A673 (cell line): ENCODE measurements at regions not wholly inside any gene's neighbourhood (a gene's known extent, or its start where the extent isn't known, plus 50 kb on each side); places are given as distances from the start of the nearest gene placed in this dataset.

Experiments
- BruUV-seq: library from RNA; stranded (reverse); fragments of 400-500 nt; replicated peaks from 2 replicates; lab custom pipeline; 2021; lab: Mats Ljungman, UMichigan
- CTCF ChIA-PET: fragments of 300-600 bp; sonication (Branson Sonifier 250); formaldehyde crosslinking; loops from one replicate; lab custom pipeline; 2022; ENCODE audit warnings: antibody characterized with exemption; lab: Charles Lee
- POLR2A ChIA-PET: fragments of 300-600 bp; sonication (Branson Sonifier 250); formaldehyde crosslinking; loops from one replicate; lab custom pipeline; 2022; ENCODE audit warnings: antibody characterized with exemption; ENCODE audit not compliant: low non-redundant PET; lab: Charles Lee
- DNase-seq: peaks from one replicate; pipeline ENCODE4 v3.0.0-alpha.2; 2015; ENCODE audit warnings: low spot score
- H3K27ac ChIP-seq: fragments of 200-600 bp; sonication (generic); 2 replicates; pipeline ENCODE4 v1.5.1; 2016; ENCODE audit warnings: mixed run types, low read depth, mild to moderate bottlenecking, mixed read lengths, antibody characterized with exemption, low read length; ENCODE audit not compliant: poor library complexity, severe bottlenecking
- H3K27me3 ChIP-seq: fragments of 200-600 bp; sonication (generic); replicated peaks from 2 replicates; pipeline ENCODE4 v1.6.1; 2017; ENCODE audit warnings: mixed run types, low read depth, mild to moderate bottlenecking, mixed read lengths, antibody characterized with exemption, low read length; ENCODE audit not compliant: insufficient read depth, poor library complexity
- H3K36me3 ChIP-seq: fragments of 200-600 bp; sonication (generic); 2 replicates; pipeline ENCODE4 v1.6.1; 2016; ENCODE audit warnings: mixed run types, mild to moderate bottlenecking, mixed read lengths, antibody characterized with exemption, low read length; ENCODE audit not compliant: insufficient read depth, poor library complexity, severe bottlenecking
- H3K4me1 ChIP-seq: fragments of 200-600 bp; sonication (generic); 2 replicates; pipeline ENCODE4 v1.6.1; 2017; ENCODE audit warnings: mixed run types, mild to moderate bottlenecking, mixed read lengths, antibody characterized with exemption, low read length; ENCODE audit not compliant: insufficient read depth, poor library complexity, severe bottlenecking
- H3K4me3 ChIP-seq: fragments of 200-600 bp; sonication (generic); 2 replicates; pipeline ENCODE4 v1.5.1; 2016; ENCODE audit warnings: low read depth, mixed run types, mild to moderate bottlenecking, mixed read lengths, low read length; ENCODE audit not compliant: poor library complexity, severe bottlenecking
- H3K9me3 ChIP-seq: fragments of 200-600 bp; sonication (generic); 2 replicates; pipeline ENCODE4 v1.6.1; 2016; ENCODE audit warnings: mixed run types, low read depth, mild to moderate bottlenecking, mixed read lengths, antibody characterized with exemption, low read length; ENCODE audit not compliant: poor library complexity, severe bottlenecking
- EZH2 ChIP-seq: fragments of 200-600 bp; sonication (generic); IDR thresholded peaks from 2 replicates; pipeline ENCODE4 v1.6.1; 2017; ENCODE audit warnings: borderline replicate concordance, low read depth, mild to moderate bottlenecking, mixed read lengths, antibody characterized with exemption, low read length; ENCODE audit not compliant: poor library complexity, severe bottlenecking
- intact Hi-C: fragments of 100-400 bp; cut with micrococcal nuclease; formaldehyde crosslinking; loops from one replicate; pipeline ENCODE4 v1.10.0; 2022; ENCODE audit not compliant: unreplicated experiment
- TF ChIP-seq, protein P1 (sequence below): fragments of 300-800, 200-600 bp; sonication (generic); conservative IDR thresholded peaks from 2 replicates; pipeline ENCODE4 v1.5.1; 2017; ENCODE audit warnings: low read depth, mild to moderate bottlenecking, antibody characterized with exemption, low read length, moderate library complexity, mixed read lengths

DNA sequence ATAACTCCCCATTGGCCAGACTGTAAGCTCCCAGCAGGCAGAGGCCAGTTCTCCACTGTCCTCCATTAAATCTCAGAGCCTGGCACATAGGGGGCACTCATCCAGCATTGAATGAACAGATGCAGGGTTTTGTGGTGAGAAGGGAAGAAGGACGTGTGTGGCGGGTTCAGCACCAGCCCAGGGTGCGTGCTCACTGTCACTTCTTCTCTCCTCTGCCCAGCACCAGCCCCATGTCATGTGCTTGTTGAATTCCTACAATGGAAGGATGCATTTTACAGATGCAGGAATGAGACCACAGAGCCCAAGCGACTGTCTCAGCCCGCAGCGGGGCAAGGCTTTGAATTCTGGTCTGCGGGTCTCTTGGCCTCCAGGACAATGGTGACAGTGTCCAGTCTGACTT lies 149.9 kb downstream of the CEBPB start:
- CTCF ChIA-PET, result no interaction called here
- POLR2A ChIA-PET, result no interaction called here
- intact Hi-C loops, result no loop called here
- no TSS peak for BruUV-seq
- H3K36me3 ChIP-seq, result no peaks in the 10 kb centered on the region
- no peaks in the 10 kb centered on the region for H3K27me3 ChIP-seq
- H3K4me1 ChIP-seq, result peaks cover 3% of the 10 kb centered on the region
- TF ChIP-seq EZH2, result no peak
- TF ChIP-seq, protein P1, sequence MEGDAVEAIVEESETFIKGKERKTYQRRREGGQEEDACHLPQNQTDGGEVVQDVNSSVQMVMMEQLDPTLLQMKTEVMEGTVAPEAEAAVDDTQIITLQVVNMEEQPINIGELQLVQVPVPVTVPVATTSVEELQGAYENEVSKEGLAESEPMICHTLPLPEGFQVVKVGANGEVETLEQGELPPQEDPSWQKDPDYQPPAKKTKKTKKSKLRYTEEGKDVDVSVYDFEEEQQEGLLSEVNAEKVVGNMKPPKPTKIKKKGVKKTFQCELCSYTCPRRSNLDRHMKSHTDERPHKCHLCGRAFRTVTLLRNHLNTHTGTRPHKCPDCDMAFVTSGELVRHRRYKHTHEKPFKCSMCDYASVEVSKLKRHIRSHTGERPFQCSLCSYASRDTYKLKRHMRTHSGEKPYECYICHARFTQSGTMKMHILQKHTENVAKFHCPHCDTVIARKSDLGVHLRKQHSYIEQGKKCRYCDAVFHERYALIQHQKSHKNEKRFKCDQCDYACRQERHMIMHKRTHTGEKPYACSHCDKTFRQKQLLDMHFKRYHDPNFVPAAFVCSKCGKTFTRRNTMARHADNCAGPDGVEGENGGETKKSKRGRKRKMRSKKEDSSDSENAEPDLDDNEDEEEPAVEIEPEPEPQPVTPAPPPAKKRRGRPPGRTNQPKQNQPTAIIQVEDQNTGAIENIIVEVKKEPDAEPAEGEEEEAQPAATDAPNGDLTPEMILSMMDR, result no peak
- no peak for DNase-seq
- H3K4me3 ChIP-seq, result no peak overlapping the region
- no peaks in the 10 kb centered on the region for H3K9me3 ChIP-seq
- no peak overlapping the region for H3K27ac ChIP-seq

DNA sequence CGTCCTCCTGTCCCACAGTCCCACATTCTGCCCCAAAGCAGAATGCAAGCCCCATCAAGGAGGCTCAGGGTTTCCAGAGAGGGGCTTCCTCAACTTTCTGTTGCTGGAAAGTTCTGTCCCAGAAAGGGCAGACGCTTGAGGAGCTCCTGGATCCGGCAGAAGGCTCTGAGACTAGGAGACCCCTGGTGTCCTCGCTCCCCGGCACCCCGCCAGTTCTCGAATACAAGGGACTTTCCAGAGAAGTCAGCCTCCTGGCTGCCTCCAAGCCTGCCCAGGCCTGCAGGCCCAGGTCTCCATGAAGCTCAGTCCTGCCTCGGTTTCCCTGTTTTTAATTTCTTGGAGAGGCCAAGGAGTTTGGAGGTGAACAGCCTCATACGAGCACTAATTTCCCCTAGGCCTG lies 150.4 kb downstream of the CEBPB start:
- no TSS peak for BruUV-seq

DNA sequence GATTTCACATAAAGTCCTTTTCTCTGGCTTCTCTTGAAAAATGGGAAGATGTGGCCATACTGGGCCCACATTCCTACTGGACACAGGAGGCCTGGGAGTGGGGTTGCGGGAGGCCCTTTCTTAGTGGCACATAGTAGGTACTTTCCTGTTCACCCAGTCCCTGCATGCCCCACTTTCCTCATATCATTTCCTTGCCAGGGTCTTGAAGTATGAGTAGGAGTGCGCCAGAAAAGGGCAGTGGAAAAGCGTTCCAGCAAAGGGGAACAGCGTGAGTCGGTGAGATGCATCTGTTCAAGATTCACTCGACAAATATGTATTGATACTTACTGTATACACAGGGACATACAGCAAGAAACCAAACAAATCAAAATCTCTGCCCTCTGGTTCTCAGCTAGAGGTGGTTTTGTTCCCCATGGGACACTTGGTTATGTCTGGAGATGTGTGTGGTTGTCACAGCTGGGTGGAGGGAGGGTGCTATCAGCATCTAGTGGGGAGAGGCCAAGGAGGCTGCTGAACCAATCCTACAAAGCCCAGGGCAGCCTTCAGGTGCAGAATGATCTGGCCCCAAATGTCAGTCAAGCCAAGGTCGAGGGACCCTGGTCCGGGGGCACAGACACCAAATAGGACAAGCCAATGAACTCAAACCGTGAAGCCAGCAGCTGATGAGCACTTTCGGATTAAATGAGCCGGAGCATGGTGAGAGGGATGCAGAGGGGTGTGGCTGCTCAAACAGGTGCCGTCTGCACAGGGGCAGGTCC lies 151.4 kb downstream of the CEBPB start:
- Histone ChIP-seq H3K9me3 (no peaks in the 10 kb centered on the region), H3K27me3 (no peaks in the 10 kb centered on the region), H3K27ac (no peak overlapping the region), H3K36me3 (no peaks in the 10 kb centered on the region), H3K4me1 (peaks cover 18% of the 10 kb centered on the region), H3K4me3 (no peak overlapping the region)
- intact Hi-C loops, result no loop called here
- ChIA-PET POLR2A (no interaction called here), CTCF (no interaction called here)
- no peak for DNase-seq
- no peak for TF ChIP-seq EZH2
- TF ChIP-seq, protein P1, result no peak
- BruUV-seq, result no TSS peak

More for the DNA sequence above, 150.4 kb downstream of the CEBPB start:
- Histone ChIP-seq H3K27me3 (no peaks in the 10 kb centered on the region), H3K4me3 (no peak overlapping the region), H3K27ac (no peak overlapping the region), H3K9me3 (no peaks in the 10 kb centered on the region), H3K4me1 (peaks cover 8% of the 10 kb centered on the region), H3K36me3 (no peaks in the 10 kb centered on the region)
- ChIA-PET POLR2A (no interaction called here), CTCF (no interaction called here)
- TF ChIP-seq, protein P1, result no peak
- no peak for TF ChIP-seq EZH2
- DNase-seq, result no peak
- intact Hi-C loops, result no loop called here
